Ishikawa (cell line): ENCODE measurements at regions not wholly inside any gene's neighbourhood (a gene's known extent, or its start where the extent isn't known, plus 50 kb on each side); places are given as distances from the start of the nearest gene placed in this dataset.

Experiments
- CEBPB ChIP-seq: IDR thresholded peaks from 2 replicates; pipeline ENCODE4 v1.6.1; 2012
- EP300 ChIP-seq: IDR thresholded peaks from 2 replicates; pipeline ENCODE4 v1.6.1; 2012; ENCODE audit warnings: borderline replicate concordance
- FOXM1 ChIP-seq: IDR thresholded peaks from 2 replicates; pipeline ENCODE4 v1.6.1; 2012; ENCODE audit warnings: low read depth, borderline replicate concordance
- RAD21 ChIP-seq: IDR thresholded peaks from 2 replicates; pipeline ENCODE4 v1.6.1; 2012; ENCODE audit warnings: low read depth
- USF1 ChIP-seq: IDR thresholded peaks from 2 replicates; pipeline ENCODE4 v1.6.1; 2012
- YY1 ChIP-seq: IDR thresholded peaks from 2 replicates; pipeline ENCODE4 v1.6.1; 2012; ENCODE audit warnings: low read depth
- ZBTB7A ChIP-seq: IDR thresholded peaks from 2 replicates; pipeline ENCODE4 v1.6.1; 2012; ENCODE audit warnings: low read depth

GRCh38 chr15:37223089-37223488 lies 122.7 kb upstream of the MEIS2 start:
- no peak for TF ChIP-seq YY1
- TF ChIP-seq RAD21, result no peak
- TF ChIP-seq FOXM1, result no peak
- no peak for TF ChIP-seq CEBPB
- no peak for TF ChIP-seq ZBTB7A
- no peak for TF ChIP-seq EP300
- TF ChIP-seq USF1, result no peak
